PC-3 (cell line): ENCODE measurements at regions not wholly inside any gene's neighbourhood (a gene's known extent, or its start where the extent isn't known, plus 50 kb on each side); places are given as distances from the start of the nearest gene placed in this dataset.

ENCODE experiments used
- ATAC-seq: fragments of 200-7000 bp; cut with Tn5 transposase; 2 replicates; pipeline ENCODE4 v1.9.1; 2020; ENCODE audit warnings: mild to moderate bottlenecking, moderate library complexity
- BruUV-seq: library from RNA; stranded (reverse); fragments of 400-500 nt; replicated peaks from 2 replicates; lab custom pipeline; 2021; lab: Mats Ljungman, UMichigan
- CTCF ChIA-PET: fragments of 300-600 bp; sonication (Branson Sonifier 250); formaldehyde crosslinking; loops from one replicate; lab custom pipeline; 2022; ENCODE audit warnings: antibody characterized with exemption; lab: Charles Lee
- POLR2A ChIA-PET: fragments of 300-600 bp; sonication (Branson Sonifier 250); formaldehyde crosslinking; loops from one replicate; lab custom pipeline; 2022; ENCODE audit warnings: antibody characterized with exemption; ENCODE audit not compliant: unreplicated experiment; lab: Charles Lee
- DNase-seq: peaks from one replicate; pipeline ENCODE4 v3.0.0-alpha.2; 2015
- H2AFZ ChIP-seq: fragments of 300-600 bp; sonication (generic); 2 replicates; pipeline ENCODE4 v1.6.0; 2016; ENCODE audit warnings: antibody characterized with exemption, low read length
- H3F3A ChIP-seq: fragments of 300-600 bp; sonication (generic); one replicate; pipeline ENCODE4 v1.6.0; 2017; ENCODE audit warnings: antibody characterized with exemption, low read length, control low read depth, mild to moderate bottlenecking; ENCODE audit not compliant: unreplicated experiment
- H3K27ac ChIP-seq: fragments of 300-600 bp; sonication (generic); 2 replicates; pipeline ENCODE4 v1.5.1; 2016; ENCODE audit warnings: mild to moderate bottlenecking, low read length
- H3K27me3 ChIP-seq: fragments of 300-600 bp; sonication (generic); 2 replicates; pipeline ENCODE4 v1.6.1; 2016; ENCODE audit warnings: low read length, mixed read lengths
- H3K36me3 ChIP-seq: fragments of 300-600 bp; sonication (generic); 2 replicates; pipeline ENCODE4 v1.6.1; 2016; ENCODE audit warnings: low read depth, mixed run types, low read length, mixed read lengths
- H3K4me1 ChIP-seq: fragments of 300-600 bp; sonication (generic); 2 replicates; pipeline ENCODE4 v1.5.1; 2016; ENCODE audit warnings: low read length; ENCODE audit not compliant: insufficient read depth
- H3K4me2 ChIP-seq: fragments of 300-600 bp; sonication (generic); 2 replicates; pipeline ENCODE4 v1.6.0; 2016; ENCODE audit warnings: low read length
- H3K4me3 ChIP-seq: fragments of 300-600 bp; sonication (generic); 2 replicates; pipeline ENCODE4 v1.5.1; 2016; ENCODE audit warnings: mild to moderate bottlenecking, low read length, mixed read lengths
- H3K79me2 ChIP-seq: fragments of 300-600 bp; sonication (generic); 2 replicates; pipeline ENCODE4 v1.6.1; 2017; ENCODE audit warnings: low read length, mixed read lengths
- H3K9ac ChIP-seq: fragments of 300-600 bp; sonication (generic); 2 replicates; pipeline ENCODE4 v1.6.0; 2016; ENCODE audit warnings: mild to moderate bottlenecking, low read length
- H3K9me2 ChIP-seq: fragments of 300-600 bp; sonication (generic); replicated peaks from 2 replicates; pipeline ENCODE4 v1.6.1; 2016; ENCODE audit warnings: mixed run types, low read length, mixed read lengths
- H3K9me3 ChIP-seq: fragments of 300-600 bp; sonication (generic); 2 replicates; pipeline ENCODE4 v1.6.1; 2016; ENCODE audit warnings: low read length, mixed read lengths
- H4K20me1 ChIP-seq: fragments of 300-600 bp; sonication (generic); 2 replicates; pipeline ENCODE4 v1.6.1; 2016; ENCODE audit warnings: low read length, mixed read lengths
- EZH2 ChIP-seq: fragments of 300-600 bp; sonication (generic); IDR thresholded peaks from one replicate; pipeline ENCODE4 v1.6.1; 2017; ENCODE audit warnings: antibody characterized with exemption, mild to moderate bottlenecking, low read length; ENCODE audit not compliant: unreplicated experiment
- EZH2phosphoT487 ChIP-seq: fragments of 300-600 bp; sonication (generic); IDR thresholded peaks from 2 replicates; pipeline ENCODE4 v1.6.1; 2018; ENCODE audit warnings: mild to moderate bottlenecking, antibody characterized with exemption, low read length, borderline replicate concordance
- intact Hi-C: fragments of 100-400 bp; cut with micrococcal nuclease; formaldehyde crosslinking; loops from 2 replicates; pipeline ENCODE4 v1.9.0; 2023
- TF ChIP-seq, protein P1 (sequence below): fragments of 300-600 bp; sonication (generic); conservative IDR thresholded peaks from 2 replicates; pipeline ENCODE4 v1.5.1; 2017; ENCODE audit warnings: antibody characterized with exemption, low read depth, mild to moderate bottlenecking, low read length

DNA sequence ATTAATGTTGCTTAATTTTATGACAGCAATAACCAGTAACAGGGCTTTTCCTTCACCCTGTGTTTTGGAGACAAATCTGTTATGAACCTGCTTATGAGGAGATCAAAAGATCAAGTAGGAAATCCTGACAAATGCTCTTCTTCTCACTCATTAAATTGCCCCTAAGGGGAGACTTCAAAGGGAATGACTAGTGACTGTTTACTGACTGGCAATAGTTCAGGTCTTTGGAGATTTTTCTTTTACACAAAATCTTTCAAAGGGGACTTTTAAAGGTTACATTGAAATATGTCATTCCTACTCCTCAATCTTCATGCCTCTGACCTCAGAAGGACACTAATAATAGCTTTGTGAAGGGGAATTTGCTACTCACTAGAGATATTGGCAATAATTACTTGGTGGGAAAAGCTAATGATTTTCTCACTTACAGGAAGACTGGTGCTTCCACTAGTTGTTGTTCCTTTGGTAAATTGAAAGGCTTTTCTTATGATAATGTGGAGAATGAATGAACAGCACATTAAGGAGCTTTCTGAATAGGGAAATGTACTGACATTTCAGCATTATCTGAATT lies 292.9 kb upstream of the CA10 start:
- H3K36me3 ChIP-seq: no peaks in the 10 kb centered on the region
- H3K4me2 ChIP-seq: no peak overlapping the region
- BruUV-seq: no TSS peak
- DNase-seq: no peak
- H3K79me2 ChIP-seq: no peaks in the 10 kb centered on the region
- H3K9me2 ChIP-seq: no peaks in the 10 kb centered on the region
- CTCF ChIA-PET: no interaction called here
- H3K9me3 ChIP-seq: peaks cover 44% of the 10 kb centered on the region
- no peak overlapping the region for H2AFZ ChIP-seq
- intact Hi-C loops: no loop called here
- no peaks in the 10 kb centered on the region for H3F3A ChIP-seq
- TF ChIP-seq EZH2phosphoT487 (no peak), EZH2 (no peak)
- TF ChIP-seq, protein P1, sequence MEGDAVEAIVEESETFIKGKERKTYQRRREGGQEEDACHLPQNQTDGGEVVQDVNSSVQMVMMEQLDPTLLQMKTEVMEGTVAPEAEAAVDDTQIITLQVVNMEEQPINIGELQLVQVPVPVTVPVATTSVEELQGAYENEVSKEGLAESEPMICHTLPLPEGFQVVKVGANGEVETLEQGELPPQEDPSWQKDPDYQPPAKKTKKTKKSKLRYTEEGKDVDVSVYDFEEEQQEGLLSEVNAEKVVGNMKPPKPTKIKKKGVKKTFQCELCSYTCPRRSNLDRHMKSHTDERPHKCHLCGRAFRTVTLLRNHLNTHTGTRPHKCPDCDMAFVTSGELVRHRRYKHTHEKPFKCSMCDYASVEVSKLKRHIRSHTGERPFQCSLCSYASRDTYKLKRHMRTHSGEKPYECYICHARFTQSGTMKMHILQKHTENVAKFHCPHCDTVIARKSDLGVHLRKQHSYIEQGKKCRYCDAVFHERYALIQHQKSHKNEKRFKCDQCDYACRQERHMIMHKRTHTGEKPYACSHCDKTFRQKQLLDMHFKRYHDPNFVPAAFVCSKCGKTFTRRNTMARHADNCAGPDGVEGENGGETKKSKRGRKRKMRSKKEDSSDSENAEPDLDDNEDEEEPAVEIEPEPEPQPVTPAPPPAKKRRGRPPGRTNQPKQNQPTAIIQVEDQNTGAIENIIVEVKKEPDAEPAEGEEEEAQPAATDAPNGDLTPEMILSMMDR: no peak
- H4K20me1 ChIP-seq: no peaks in the 10 kb centered on the region
- H3K4me3 ChIP-seq: no peak overlapping the region
- POLR2A ChIA-PET: no interaction called here
- no peak overlapping the region for H3K9ac ChIP-seq
- no peaks in the 10 kb centered on the region for H3K27me3 ChIP-seq
- ATAC-seq: no peak
- no peak overlapping the region for H3K27ac ChIP-seq
- H3K4me1 ChIP-seq: no peaks in the 10 kb centered on the region

DNA sequence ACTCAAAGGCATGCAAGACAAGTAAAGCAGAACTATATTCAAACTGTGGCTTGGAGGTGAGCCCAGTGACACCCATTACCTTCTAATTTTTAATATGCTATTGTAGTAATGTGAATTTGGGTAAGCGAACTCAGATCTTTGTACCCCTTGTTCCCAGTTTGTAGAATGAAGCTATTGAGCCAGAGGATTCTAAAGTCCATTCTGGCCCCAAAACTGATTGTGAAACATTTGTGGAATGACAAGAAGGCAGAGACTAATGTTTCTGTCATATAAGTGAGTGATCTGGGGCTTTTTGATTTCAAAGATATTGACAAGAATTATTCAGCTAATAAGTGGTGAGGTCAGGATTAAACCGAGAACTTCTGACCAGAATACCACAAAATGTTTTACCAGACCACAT lies 283.8 kb upstream of the CA10 start:
- BruUV-seq: no TSS peak
- Histone ChIP-seq H3K4me2 (no peak overlapping the region), H3K9me3 (peaks cover 29% of the 10 kb centered on the region), H3K27me3 (no peaks in the 10 kb centered on the region), H4K20me1 (no peaks in the 10 kb centered on the region), H3K4me1 (no peaks in the 10 kb centered on the region), H3K4me3 (no peak overlapping the region), H3K79me2 (no peaks in the 10 kb centered on the region), H2AFZ (no peak overlapping the region), H3F3A (no peaks in the 10 kb centered on the region), H3K27ac (no peak overlapping the region), H3K36me3 (no peaks in the 10 kb centered on the region), H3K9ac (no peak overlapping the region), H3K9me2 (no peaks in the 10 kb centered on the region)
- intact Hi-C loops: no loop called here
- ATAC-seq (no peak), DNase-seq (no peak)
- CTCF ChIA-PET: no interaction called here
- TF ChIP-seq, protein P1: no peak
- POLR2A ChIA-PET: interaction anchor here (0.5 to 0.6 kb wide), 2 partner anchors 1128 to 1352 kb away, joined by 3 to 6 read pairs; no protein-coding TSS in a partner anchor

DNA sequence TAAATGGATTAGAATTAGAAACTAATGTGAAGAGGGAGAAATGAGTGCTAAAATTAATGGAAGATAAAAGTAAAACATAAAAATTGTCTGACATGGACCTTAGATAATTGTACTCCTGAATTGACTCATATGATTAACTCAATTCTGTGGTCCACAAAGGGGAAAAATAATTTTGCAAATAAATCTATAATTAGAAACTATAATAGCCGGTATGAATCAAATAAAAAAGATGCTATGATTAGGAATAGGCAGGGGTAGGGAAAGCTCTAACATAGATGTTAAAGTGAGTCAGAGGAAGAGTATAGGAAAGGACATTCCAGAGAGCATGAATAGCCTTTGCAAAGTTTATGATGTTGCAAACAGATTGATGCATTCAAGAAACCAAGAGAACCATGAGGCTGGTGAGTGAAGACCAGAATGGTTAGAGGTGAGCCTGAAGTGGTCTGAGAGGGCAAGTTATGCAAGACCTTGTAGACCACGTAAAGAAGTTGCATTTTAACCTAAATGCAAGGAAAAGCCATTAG lies 262.1 kb upstream of the CA10 start:
- Histone ChIP-seq H2AFZ (no peak overlapping the region), H3K9me2 (no peaks in the 10 kb centered on the region), H3K9me3 (peaks cover 24% of the 10 kb centered on the region), H3K4me3 (no peak overlapping the region), H3K4me2 (no peak overlapping the region), H3K27ac (peak overlapping the region; percentile 19; the same call in 1 of the 2 replicates), H3K4me1 (no peaks in the 10 kb centered on the region; the same call in 1 of the 2 replicates), H3F3A (no peaks in the 10 kb centered on the region), H3K36me3 (no peaks in the 10 kb centered on the region), H3K9ac (no peak overlapping the region), H3K79me2 (no peaks in the 10 kb centered on the region), H4K20me1 (no peaks in the 10 kb centered on the region), H3K27me3 (no peaks in the 10 kb centered on the region)
- intact Hi-C loops: no loop called here
- ChIA-PET CTCF (no interaction called here), POLR2A (no interaction called here)
- TF ChIP-seq, protein P1: no peak
- TF ChIP-seq EZH2phosphoT487 (no peak), EZH2 (no peak)
- no TSS peak for BruUV-seq
- ATAC-seq (no peak), DNase-seq (peak; percentile 20)
